Esophagus muscularis mucosa (tissue), 4 donors: ENCODE measurements at regions not wholly inside any gene's neighbourhood (a gene's known extent, or its start where the extent isn't known, plus 50 kb on each side); places are given as distances from the start of the nearest gene placed in this dataset.

Experiments used
- EP300 ChIP-seq: sonication (generic); formaldehyde crosslinking; IDR thresholded peaks from one replicate; pipeline ENCODE4 v1.6.1; 2017; ENCODE audit warnings: antibody characterized with exemption
- POLR2AphosphoS5 ChIP-seq, 2 donors: sonication (generic); formaldehyde crosslinking; IDR thresholded peaks; one replicate each; pipeline ENCODE4 v1.6.1; 2017; ENCODE audit warnings: antibody characterized with exemption in 2 of 2
- TF ChIP-seq, protein P1 (sequence below), 3 experiments: fragments of 200-600 bp in 2 of 3; fragments of 450-650 bp in 1 of 3; sonication (generic) in 2 of 3; IDR thresholded peaks; one replicate each; pipeline ENCODE4 v1.5.1; 2017 to 2019; ENCODE audit warnings: antibody characterized with exemption in 3 of 3, mild to moderate bottlenecking in 2 of 3, moderate library complexity in 1 of 3

DNA sequence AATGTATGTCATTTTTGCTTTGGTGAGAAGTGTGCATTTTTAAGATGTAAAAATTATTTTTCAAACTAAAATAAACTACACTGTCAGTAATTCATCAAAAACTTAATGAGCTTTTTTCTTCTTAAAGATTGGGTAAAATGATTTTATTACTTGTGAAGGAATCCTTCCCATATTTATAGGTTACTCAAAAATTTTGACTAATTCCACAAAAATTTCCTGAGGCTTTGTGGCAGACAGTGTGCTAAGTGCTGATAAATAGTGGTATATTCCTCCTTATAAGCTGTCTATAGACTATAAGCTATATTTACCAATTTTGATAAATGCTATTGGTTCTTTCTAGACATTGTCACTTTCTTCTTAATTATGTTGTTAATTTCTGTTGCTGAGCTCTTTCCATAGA, 284.5 kb upstream of the SEMA6D start:
- no peak for TF ChIP-seq POLR2AphosphoS5 (IDR thresholded peaks at IDR 0.05)
- TF ChIP-seq, protein P1, sequence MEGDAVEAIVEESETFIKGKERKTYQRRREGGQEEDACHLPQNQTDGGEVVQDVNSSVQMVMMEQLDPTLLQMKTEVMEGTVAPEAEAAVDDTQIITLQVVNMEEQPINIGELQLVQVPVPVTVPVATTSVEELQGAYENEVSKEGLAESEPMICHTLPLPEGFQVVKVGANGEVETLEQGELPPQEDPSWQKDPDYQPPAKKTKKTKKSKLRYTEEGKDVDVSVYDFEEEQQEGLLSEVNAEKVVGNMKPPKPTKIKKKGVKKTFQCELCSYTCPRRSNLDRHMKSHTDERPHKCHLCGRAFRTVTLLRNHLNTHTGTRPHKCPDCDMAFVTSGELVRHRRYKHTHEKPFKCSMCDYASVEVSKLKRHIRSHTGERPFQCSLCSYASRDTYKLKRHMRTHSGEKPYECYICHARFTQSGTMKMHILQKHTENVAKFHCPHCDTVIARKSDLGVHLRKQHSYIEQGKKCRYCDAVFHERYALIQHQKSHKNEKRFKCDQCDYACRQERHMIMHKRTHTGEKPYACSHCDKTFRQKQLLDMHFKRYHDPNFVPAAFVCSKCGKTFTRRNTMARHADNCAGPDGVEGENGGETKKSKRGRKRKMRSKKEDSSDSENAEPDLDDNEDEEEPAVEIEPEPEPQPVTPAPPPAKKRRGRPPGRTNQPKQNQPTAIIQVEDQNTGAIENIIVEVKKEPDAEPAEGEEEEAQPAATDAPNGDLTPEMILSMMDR (IDR thresholded peaks at IDR 0.05), result no peak
- TF ChIP-seq EP300, result no peak
